Loucy (cell line): ENCODE measurements at regions not wholly inside any gene's neighbourhood (a gene's known extent, or its start where the extent isn't known, plus 50 kb on each side); places are given as distances from the start of the nearest gene placed in this dataset.

Experiments used
- H2AFZ ChIP-seq: fragments of 200-600 bp; sonication (generic); 2 replicates; pipeline ENCODE4 v1.6.0; 2016; ENCODE audit warnings: antibody characterized with exemption, mild to moderate bottlenecking, low read length, moderate library complexity
- H3F3A ChIP-seq: fragments of 200-600 bp; 2 replicates; pipeline ENCODE4 v1.6.0; 2016; ENCODE audit warnings: antibody characterized with exemption, low read depth, mild to moderate bottlenecking
- H3K27me3 ChIP-seq: fragments of 200-600 bp; sonication (generic); 2 replicates; pipeline ENCODE4 v1.6.1; 2014; ENCODE audit warnings: low read length, mild to moderate bottlenecking; ENCODE audit not compliant: insufficient read depth, poor library complexity, severe bottlenecking
- H3K36me3 ChIP-seq: fragments of 200-600 bp; sonication (generic); 2 replicates; pipeline ENCODE4 v1.6.1; 2016; ENCODE audit warnings: low read length; ENCODE audit not compliant: insufficient read depth
- H3K4me1 ChIP-seq: fragments of 200-600 bp; sonication (generic); 2 replicates; pipeline ENCODE4 v1.5.1; 2014; ENCODE audit warnings: low read length, mild to moderate bottlenecking; ENCODE audit not compliant: insufficient read depth, poor library complexity, severe bottlenecking
- H3K4me2 ChIP-seq: fragments of 200-600 bp; sonication (generic); 2 replicates; pipeline ENCODE4 v1.6.0; 2014; ENCODE audit warnings: antibody characterized with exemption, low read length, low read depth, mild to moderate bottlenecking; ENCODE audit not compliant: poor library complexity, severe bottlenecking
- H3K4me3 ChIP-seq: fragments of 200-600 bp; sonication (generic); 2 replicates; pipeline ENCODE4 v1.5.1; 2014; ENCODE audit warnings: low read length, mild to moderate bottlenecking, mixed read lengths; ENCODE audit not compliant: poor library complexity, severe bottlenecking
- H3K79me2 ChIP-seq: fragments of 200-600 bp; sonication (generic); 2 replicates; pipeline ENCODE4 v1.6.1; 2014; ENCODE audit warnings: low read length; ENCODE audit not compliant: insufficient read depth
- H3K9ac ChIP-seq: fragments of 200-600 bp; sonication (generic); 2 replicates; pipeline ENCODE4 v1.6.0; 2014; ENCODE audit warnings: mild to moderate bottlenecking, low read depth, low read length, moderate library complexity; ENCODE audit not compliant: poor library complexity, severe bottlenecking
- H3K9me2 ChIP-seq: fragments of 200-600 bp; sonication (generic); replicated peaks from 2 replicates; pipeline ENCODE4 v1.6.1; 2016; ENCODE audit warnings: low read depth, low read length, mixed read lengths
- H3K9me3 ChIP-seq: fragments of 200-600 bp; sonication (generic); 2 replicates; pipeline ENCODE4 v1.6.1; 2014; ENCODE audit warnings: mild to moderate bottlenecking, antibody characterized with exemption, low read length, low read depth; ENCODE audit not compliant: insufficient read depth
- H4K20me1 ChIP-seq: fragments of 200-600 bp; sonication (generic); 2 replicates; pipeline ENCODE4 v1.6.0; 2014; ENCODE audit warnings: antibody characterized with exemption, low read length, mild to moderate bottlenecking; ENCODE audit not compliant: insufficient read depth, poor library complexity, severe bottlenecking
- EZH2phosphoT487 ChIP-seq: fragments of 200-600 bp; IDR thresholded peaks from 2 replicates; pipeline ENCODE4 v1.6.1; 2018; ENCODE audit warnings: antibody characterized with exemption, mild to moderate bottlenecking, moderate library complexity, borderline replicate concordance
- TF ChIP-seq, protein P1 (sequence below): fragments of 200-600 bp; sonication (generic); conservative IDR thresholded peaks from 2 replicates; pipeline ENCODE4 v1.5.1; 2014; ENCODE audit warnings: mild to moderate bottlenecking, antibody characterized with exemption, low read length

DNA sequence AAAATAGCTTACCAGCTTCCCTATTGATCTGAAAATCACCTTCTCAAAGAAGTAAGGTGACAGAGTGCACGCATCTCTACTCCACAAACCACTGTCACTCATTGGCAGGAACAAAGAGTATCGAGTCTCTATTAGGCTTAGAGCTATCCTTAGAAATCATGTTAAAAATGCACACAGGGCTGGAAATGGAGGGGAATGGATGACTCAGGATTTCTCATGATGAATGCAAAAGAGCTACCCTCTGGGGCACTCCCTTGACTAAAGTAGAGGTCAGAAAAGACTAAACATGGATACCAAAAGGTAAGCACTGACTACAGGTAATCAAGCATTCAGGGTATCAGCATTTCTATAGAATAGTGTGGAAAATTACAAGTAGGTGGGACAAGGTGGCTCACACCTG lies 96.1 kb upstream of the ANO4 start:
- Histone ChIP-seq H3K36me3 (no peaks in the 10 kb centered on the region), H3K79me2 (no peaks in the 10 kb centered on the region), H3K9me2 (no peaks in the 10 kb centered on the region), H3F3A (no peaks in the 10 kb centered on the region), H3K9me3 (no peaks in the 10 kb centered on the region), H3K9ac (no peak overlapping the region), H2AFZ (no peak overlapping the region), H3K4me1 (no peaks in the 10 kb centered on the region), H3K27me3 (no peaks in the 10 kb centered on the region), H3K4me2 (no peak overlapping the region), H3K4me3 (no peak overlapping the region), H4K20me1 (no peaks in the 10 kb centered on the region)
- TF ChIP-seq, protein P1, sequence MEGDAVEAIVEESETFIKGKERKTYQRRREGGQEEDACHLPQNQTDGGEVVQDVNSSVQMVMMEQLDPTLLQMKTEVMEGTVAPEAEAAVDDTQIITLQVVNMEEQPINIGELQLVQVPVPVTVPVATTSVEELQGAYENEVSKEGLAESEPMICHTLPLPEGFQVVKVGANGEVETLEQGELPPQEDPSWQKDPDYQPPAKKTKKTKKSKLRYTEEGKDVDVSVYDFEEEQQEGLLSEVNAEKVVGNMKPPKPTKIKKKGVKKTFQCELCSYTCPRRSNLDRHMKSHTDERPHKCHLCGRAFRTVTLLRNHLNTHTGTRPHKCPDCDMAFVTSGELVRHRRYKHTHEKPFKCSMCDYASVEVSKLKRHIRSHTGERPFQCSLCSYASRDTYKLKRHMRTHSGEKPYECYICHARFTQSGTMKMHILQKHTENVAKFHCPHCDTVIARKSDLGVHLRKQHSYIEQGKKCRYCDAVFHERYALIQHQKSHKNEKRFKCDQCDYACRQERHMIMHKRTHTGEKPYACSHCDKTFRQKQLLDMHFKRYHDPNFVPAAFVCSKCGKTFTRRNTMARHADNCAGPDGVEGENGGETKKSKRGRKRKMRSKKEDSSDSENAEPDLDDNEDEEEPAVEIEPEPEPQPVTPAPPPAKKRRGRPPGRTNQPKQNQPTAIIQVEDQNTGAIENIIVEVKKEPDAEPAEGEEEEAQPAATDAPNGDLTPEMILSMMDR = no peak
- TF ChIP-seq EZH2phosphoT487 = no peak

DNA sequence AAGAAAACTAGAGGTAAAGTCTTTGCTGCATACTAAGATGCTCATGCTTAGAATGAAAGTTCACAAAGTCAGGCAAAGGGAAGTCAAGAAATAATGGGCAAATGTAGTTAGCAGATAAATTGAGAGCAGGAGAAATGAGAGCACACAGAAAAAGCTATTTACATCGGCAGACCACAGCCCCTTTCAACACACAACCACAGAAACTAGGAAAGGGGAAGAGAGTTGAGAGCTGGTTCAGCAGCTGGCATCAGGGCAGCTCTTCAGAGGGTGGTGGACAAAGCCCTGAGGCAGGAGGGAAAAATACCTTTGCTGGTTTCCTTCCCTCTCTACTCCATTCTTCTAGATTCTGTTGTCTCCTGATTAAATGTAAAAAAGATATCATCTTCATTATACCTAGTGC lies 95.4 kb upstream of the ANO4 start:
- no peak overlapping the region for H3K4me2 ChIP-seq
- H3K9me2 ChIP-seq = no peaks in the 10 kb centered on the region
- no peaks in the 10 kb centered on the region for H4K20me1 ChIP-seq
- TF ChIP-seq EZH2phosphoT487 = no peak
- TF ChIP-seq, protein P1 = no peak
- no peaks in the 10 kb centered on the region for H3K36me3 ChIP-seq
- H2AFZ ChIP-seq = no peak overlapping the region
- H3K9me3 ChIP-seq = no peaks in the 10 kb centered on the region
- no peaks in the 10 kb centered on the region for H3F3A ChIP-seq
- H3K79me2 ChIP-seq = no peaks in the 10 kb centered on the region
- H3K4me1 ChIP-seq = no peaks in the 10 kb centered on the region
- no peak overlapping the region for H3K9ac ChIP-seq
- no peaks in the 10 kb centered on the region for H3K27me3 ChIP-seq
- H3K4me3 ChIP-seq = no peak overlapping the region

DNA sequence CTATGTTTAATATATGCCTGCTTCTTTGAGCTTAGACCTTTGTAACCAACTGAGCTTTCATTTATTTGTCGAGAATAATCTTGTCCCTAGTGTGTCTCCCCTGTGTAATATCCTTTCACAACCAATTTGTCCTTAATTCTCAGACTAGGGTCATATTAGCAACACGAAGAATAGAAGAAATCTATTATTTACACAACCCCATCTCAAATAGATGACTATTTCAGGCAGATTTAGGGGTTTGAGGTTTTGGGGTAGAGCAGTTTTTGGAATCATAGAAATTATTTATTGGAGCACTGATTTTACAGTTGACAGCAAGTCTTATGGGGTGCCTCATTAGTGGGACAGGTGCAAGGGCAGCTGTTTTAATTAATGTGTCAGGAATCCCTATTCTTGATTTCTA lies 91.2 kb upstream of the ANO4 start:
- no peaks in the 10 kb centered on the region for H3K9me3 ChIP-seq
- H2AFZ ChIP-seq = no peak overlapping the region
- H3K36me3 ChIP-seq = no peaks in the 10 kb centered on the region
- no peak overlapping the region for H3K9ac ChIP-seq
- H3K9me2 ChIP-seq = no peaks in the 10 kb centered on the region
- no peaks in the 10 kb centered on the region for H3K4me1 ChIP-seq
- H3F3A ChIP-seq = no peaks in the 10 kb centered on the region
- no peaks in the 10 kb centered on the region for H4K20me1 ChIP-seq
- no peak overlapping the region for H3K4me2 ChIP-seq
- no peak overlapping the region for H3K4me3 ChIP-seq
- H3K27me3 ChIP-seq = no peaks in the 10 kb centered on the region
- H3K79me2 ChIP-seq = no peaks in the 10 kb centered on the region
- no peak for TF ChIP-seq EZH2phosphoT487
- TF ChIP-seq, protein P1 = no peak
